GM18511 (cell line): ENCODE measurements at regions not wholly inside any gene's neighbourhood (a gene's known extent, or its start where the extent isn't known, plus 50 kb on each side); places are given as distances from the start of the nearest gene placed in this dataset.

Experiments used
- ATAC-seq: cut with Tn5 transposase; IDR thresholded peaks from one replicate; pipeline ENCODE4 v1.9.1; 2021; ENCODE audit warnings: mild to moderate bottlenecking, moderate library complexity; ENCODE audit not compliant: unreplicated experiment

DNA sequence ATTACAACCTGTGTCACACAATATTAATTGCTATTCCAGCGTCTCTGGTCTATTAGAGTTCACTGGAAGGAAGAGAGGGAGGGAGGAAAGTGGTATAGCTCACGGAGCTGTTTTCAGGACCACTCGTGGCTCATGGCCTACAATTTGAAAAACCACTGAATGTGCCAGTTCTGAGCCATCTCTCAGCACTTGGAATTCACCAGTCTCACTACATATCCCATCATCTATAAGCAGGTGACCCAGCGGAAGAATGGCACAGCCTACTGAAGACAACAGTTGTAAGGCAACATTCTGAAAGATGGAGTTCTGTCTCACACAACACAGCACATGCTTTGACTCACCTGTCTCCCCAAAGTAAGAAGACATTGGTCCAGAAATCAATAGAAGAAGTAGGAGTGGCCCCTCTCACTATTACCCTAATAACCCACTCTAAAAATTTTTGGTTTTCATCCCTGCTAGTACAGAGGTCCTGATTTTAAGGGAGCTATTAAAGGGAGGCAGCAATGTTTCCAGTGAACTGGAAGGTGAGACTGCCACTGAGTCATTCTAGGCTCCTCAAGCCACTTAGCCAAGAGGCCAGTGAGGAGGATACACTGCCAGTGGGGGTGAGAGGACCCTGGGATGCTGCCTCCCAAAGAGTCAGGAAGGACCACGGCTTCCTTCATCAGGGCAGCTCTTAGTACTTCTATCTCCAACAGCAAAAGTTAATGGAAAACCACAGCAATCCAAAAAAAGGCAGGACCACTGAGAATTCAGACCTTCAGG, 50.0 kb upstream of the DOCK9 start:
- ATAC-seq = no peak

DNA sequence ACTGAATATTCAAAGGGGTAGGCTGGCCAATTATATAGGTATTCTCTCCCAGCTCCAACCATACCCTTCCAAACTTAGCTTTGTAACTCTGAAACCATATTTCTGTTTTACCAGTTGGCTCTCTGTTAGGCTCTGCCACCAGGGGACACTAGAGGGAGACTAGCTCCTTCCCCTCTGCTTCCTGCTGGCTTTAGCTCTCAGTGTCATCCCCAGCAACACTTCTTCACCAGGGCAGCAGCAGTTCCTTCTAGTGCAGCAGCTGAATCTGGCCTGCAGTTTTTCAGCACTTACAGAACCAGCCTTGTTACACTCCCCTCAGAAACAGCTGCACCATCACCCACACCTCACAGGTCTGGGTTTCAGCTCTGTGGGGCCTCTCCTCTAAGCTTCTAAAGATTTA, 51.0 kb upstream of the DOCK9 start:
- no peak for ATAC-seq

DNA sequence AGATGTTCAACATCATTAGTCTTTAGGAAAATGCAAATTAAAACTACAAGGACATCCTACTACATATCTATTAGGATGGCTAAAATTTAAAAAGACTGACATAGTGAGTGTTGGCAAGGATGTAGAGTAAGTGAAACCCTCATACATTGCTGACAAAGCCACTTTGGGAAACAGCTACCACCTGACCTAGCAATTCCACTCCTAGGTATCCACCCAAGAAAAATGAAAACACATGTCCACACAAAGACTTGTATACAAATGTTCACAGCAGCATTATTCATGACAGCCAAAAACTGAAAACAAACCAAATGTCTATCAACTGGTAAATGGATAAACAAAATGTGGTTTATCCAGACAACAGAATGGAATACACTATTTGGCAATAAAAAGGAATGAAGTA, 51.7 kb upstream of the DOCK9 start:
- ATAC-seq = no peak

DNA sequence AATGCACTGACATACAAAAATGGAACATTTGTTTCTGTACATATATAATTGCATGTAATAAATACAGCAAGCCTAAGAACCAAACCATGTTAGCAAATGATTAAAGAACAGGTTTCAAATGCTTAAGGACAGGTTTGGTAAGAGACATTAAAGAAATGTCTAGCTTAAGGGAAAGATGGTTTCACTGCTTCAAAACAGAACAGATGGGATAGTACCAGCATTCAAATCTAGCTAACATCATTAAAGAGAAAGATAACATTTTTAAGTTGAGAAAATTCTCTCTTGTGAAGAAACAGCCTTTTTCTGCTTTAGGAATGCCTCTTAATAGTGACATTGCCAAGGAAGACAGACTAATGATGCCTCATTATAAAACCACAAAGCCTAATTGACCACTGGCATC, 52.5 kb upstream of the DOCK9 start:
- no peak for ATAC-seq

DNA sequence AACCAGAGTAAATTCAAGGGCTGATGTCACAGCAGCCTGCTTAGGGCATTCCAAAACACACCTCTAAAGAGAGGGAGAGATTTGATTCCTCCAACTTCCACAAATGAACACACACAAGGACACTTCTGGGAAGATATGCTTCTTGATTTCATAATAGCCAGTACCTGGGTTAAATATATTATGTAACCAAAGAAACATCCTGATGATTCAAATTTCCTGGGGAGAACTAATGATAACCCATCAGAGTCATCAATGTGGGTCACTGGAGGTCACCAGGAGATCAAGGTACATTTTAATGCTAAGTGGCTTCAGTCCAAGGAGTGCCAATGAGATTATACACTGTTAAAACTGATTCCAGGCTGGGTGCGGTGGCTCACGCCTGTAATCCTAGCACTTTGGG, 54.0 kb upstream of the DOCK9 start:
- ATAC-seq = no peak

DNA sequence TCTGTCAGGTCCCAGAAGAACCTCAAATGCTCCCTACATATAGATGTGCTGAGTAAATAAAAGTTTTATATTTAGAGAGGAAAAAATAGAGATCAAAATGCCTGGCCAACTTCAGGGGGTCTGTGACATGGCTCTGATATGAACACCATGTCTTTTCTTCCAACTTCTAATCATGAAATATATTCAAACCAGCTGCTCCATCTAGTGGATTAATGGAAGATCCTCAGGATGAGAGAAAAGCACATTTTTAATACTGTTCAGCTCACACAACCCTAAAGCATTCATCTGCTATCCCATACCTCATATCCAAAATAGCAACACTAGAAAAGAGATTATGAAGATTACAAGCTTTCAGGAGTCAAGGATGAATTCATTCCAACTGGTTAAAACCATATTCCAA, 56.0 kb upstream of the DOCK9 start:
- ATAC-seq = no peak

DNA sequence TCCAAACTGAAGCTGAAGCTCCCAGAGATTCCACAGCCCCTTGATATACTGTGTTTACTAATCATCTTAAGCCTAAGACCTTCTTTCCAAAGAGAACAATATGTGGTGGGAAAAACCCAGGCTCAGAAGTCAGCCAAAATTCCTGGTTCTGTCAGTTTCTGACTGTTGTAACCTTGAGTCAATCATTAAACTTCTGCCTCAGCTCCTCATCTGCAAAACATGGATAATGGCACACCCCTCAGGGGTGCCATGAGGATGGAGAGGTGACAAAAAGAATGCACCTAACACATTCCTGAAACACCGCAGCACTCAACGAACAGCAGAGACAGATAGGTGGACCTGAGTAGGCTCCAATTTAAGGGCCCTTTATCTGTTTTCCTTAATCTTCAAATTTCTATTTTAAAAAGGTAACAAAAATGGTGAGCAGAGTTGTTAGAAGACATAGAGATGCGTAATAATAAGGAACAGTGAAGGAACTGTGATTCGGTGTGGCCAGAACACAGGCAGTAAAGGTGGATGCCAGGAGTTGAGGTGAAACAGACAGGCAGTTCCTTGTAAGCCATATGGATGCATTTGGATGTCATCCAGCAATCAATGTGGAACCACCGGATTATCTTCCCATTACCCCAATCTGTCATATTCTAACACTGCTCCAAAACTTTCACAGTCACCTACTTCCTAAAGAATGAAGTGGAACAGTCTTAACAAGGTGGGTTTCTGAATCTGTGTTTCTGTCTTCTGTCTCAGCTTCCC, 56.6 kb upstream of the DOCK9 start:
- no peak for ATAC-seq

DNA sequence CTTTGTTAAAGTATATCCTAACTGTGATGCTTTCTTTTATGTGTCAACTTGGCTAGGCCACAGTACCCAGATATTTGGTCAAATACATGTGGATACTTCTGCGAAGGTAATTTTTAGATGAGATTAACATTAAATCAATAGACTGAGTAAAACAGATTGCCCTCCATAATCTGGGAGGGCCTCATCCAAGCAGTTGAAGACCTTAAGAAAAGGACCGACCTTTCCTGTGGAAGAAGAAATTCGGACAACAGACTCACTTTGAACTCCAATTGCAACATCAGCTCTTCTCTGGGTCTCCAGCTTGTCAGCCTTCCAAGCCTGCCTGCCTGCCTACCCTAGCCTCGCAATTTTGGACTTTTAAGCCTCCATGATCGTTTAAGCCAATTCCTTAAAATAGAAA, 57.9 kb upstream of the DOCK9 start:
- ATAC-seq = no peak

DNA sequence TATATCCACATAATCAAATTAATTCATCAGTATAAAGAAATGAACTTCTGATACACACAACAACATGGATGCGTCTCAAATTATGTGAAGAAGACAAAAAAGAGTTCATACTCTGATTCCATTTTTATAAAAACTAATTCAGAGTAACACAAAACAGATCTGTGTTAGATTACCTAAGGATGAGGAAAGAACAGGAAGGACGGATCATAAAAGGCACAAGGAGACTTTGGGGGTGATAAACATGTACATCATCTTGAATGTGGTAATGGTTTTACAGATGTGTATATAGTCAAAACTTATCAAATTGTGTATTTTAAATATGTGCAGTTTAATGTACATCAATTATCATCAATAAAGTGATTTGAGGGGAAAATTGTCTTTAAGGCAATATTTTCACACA, 59.9 kb upstream of the DOCK9 start:
- ATAC-seq = no peak

DNA sequence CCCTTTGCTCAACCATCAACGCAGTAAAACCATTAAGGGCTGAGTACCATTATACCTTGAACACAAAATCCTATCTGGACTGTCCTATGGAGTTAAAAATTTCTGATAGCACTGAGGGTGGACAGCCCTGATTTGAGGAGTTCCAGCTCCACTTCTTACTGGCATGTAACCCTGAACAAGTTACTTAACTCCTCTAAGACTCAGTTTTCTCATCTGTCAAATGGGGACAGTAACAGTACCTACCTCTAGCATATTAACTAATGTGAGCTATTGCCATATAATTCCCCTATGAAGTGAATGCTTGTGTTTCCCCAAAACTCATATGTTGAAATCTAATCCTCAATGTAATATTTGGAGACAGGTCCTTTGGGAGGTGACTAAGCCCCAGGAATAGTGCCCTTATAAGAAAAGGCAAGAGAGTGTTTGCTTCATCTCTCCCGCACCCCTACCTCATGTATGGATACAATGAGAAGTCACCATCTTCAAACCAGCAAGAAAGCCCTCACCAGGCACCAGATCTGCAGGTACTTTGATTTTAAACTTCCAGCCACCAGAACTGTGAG, 61.9 kb upstream of the DOCK9 start:
- ATAC-seq = no peak

DNA sequence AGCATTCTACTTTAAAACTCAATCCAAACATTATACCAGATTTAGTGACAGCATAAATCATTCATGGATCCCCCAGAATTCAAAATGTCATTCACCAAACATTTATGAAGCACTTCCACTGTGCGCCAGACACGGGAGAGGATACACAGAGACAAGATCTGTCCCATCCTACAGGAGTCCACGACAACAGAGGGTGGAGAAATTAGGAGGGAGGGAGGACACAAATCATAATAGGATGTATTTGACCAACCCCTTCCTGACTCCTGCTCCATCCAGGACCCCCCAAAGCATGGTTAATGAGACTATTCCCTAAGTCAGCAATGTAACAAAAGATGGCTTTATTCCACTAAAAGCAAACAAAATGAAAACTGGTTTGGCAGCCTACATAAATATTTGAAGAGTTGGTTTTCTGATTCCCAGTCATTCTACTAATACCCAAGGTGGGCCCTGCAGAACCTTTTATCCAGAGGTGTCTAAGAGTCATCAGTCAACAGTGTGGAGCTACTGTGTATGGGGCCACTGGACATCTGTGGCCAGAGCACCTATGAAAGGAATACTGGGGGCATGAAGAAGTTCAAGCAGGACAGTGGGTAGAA, 62.8 kb upstream of the DOCK9 start:
- ATAC-seq = no peak

DNA sequence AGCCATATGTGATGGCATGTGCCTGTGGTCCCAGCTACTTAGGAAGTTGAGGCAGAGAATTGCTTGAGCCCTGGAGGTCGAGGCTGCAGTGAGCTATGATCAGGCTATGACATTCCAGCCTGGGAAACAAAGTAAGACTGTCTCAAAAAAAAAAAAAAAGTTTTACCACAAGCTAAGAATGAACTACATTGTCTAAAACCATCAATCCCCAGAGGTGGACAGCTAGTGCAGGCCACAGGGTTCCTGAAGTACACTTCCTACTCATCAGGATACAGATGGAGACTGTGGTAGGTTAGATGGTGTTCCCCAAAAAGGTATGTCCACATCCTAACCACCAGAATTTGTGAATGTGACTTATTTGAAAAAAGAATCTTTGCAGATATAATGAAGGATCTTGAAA, 63.5 kb upstream of the DOCK9 start:
- peak; percentile 1 for ATAC-seq

DNA sequence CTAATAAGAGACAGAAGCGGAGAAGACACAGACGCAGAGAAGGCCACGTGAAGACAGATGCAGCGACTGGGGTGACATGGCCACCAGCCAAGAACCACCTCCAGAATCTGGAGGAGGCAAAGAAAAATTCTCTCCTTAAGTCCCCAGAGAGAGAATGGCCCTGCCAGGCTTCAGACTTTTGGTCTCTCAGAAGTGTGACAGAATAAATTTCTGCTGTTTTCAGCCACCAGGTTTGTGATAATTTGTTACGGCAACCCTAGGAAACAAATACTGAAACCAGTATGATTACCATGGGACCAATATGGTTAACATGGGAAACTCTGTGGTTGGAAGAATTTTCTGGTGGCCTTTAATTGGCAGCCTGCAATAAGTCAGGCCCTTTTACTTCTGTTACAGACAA, 63.9 kb upstream of the DOCK9 start:
- ATAC-seq = peak; percentile 59

DNA sequence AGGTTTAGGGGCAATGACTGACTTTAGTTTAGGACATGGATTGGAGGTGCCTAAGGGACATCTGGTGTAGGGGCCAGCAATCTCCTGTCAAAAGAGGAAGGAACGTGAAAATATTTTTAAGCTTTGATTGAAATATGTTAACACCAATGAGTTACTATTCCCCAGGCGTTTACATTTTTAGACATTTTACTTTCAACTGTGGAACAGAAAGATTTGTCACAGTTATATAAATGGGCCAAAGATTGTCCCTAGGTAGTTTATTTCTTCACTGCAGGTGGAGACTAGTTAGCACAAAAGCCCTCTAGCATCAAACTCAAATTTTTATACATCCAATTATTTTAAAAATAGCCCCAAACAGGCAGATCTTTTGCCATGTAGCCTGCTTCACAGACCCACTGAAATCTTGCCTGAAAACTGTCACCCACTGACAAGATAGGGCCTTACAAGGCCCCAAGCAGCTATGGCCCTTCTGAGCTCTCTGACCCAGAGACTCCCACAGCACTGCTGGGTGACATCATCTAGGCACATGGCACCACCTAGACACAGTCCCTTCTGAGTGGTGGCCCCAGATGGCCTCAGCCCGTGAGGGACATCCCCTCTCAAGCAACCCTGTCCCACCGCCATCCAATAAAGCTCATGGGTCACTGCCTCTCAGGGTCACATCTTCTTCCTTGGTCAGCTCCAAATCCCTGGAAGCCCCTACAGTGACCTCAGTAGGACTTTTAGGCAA, 64.8 kb upstream of the DOCK9 start:
- ATAC-seq = no peak

DNA sequence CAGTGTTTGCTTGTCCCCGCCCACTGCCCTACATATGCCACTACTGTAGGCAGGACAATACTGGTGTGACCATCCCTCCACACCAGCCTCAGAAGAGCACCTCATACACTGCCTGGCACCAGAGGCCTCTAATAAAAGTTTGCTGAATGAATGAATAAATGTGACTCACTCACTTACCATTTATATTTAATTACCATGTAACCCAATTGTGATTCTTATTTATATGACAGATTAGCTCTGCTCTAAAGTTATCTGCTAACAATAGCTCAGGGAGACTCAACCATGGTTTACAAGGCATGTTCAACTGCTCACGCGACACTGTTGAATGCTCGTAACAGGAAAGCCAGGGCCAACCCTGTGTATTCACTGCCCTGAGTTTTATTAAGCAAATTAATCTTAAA, 66.0 kb upstream of the DOCK9 start:
- no peak for ATAC-seq

DNA sequence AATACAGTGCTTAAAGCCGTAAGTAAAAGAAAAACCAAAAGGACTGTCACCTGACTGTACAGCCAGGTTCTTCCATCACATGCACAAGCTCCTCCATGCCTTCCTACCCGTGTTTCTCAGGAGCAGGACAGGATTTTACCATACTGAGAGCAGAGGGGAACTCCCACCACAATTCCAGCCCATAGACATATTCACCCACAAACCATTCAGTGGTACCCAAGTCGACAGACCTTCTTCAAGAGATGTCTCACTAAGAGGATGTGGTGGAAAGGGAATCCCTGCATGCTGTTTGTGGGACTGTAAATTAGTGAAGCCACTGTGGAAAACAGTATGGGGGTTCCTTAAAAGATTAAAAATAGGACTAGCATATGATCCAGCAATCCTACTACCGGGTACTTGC, 66.9 kb upstream of the DOCK9 start:
- ATAC-seq = no peak

DNA sequence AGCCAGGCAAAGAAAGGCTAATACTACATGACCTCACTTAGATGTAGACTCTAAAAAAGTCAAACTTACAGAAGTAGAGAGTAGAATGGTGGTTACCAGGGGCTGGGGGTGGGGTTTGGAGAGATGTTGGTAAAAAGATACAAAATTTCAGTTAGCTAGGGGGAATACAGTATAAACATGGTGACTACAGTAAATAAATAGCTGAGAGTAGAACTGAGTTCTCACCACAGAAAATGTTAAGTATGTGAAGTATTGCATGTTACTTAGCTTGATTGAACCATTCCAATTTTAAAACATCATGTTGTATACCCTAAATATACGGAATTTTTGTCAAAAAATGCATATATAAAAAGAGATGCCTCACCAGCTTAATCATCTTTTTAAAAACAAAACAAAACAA, 67.5 kb upstream of the DOCK9 start:
- ATAC-seq = no peak

DNA sequence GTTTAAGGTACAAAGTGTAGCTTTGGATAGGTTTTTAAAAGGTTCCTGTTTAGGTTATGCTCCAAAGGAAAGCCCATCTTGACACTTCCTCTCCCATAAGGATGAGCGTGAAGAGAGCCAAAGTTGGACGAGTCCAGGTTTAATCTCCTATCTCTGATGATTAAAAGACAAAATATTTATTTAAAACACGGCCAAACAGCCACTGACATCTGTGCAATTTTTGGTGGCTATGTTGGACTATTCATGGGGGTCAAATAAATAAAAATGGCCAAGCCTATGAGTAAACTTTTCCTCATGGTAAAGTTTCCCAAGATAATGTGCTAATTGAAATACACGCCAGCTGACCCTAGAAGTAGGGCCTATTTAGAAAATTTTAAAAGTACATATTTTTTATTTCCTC, 69.0 kb upstream of the DOCK9 start:
- no peak for ATAC-seq

DNA sequence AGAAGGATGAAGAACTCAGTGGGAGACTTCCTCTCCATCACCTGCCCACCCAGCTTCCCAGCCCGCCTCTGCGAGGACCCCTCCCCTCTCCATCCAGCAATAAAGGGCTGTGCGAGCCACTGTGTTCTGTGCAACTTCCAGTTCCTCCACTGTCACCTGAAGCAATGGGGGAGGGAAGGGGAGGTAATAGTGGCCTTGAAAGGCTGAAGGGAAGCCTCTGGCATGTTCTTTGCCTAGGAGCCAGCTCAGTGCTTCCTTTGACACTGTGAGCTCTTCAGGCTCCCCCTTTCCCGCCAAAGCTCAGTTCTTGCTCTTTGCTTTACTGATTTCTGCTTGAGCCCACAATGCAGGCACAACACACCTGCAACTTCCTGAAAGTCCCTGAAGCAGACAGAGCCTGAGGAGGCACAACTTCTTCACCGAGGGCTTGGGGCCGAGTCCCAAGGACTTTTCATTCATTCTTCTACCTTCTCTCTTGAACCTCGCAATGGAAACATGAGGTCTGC, 73.2 kb upstream of the DOCK9 start:
- ATAC-seq = no peak

DNA sequence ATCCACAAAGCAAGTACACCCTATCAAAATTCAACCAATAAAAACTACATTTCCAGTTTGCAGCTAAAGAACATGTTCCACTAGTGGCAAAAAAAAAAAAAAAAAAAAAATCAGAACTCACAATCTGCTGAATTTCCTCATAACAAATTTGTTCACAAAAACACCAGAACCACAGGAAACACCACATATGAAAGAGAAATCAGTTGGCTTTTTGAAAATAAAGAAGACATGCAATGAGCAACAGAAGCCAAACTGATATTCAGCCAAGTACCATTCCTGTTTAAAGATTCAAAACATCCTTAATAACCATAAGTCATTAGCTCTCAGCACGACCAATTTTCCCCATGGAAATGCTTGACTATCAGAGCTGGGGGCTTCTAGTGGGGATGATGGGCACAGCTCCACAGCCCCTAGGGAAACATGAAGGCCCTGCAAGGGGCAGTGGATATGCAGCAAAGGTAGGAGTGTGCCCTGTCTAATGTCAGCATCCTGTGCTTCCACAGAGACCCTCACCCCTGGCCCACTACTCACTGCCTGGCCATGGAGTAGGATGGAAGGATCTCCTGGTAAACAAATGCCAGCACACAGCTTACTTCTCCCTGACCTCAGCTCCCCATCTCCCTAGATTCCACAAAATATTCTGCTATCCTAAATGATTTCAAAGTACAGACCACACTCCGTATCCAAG, 74.0 kb upstream of the DOCK9 start:
- ATAC-seq = no peak
